Panc1 (cell line): ENCODE measurements at regions not wholly inside any gene's neighbourhood (a gene's known extent, or its start where the extent isn't known, plus 50 kb on each side); places are given as distances from the start of the nearest gene placed in this dataset.

ENCODE experiments used
- ATAC-seq: fragments of 200-7000 bp; cut with Tn5 transposase; 2 replicates; pipeline ENCODE4 v1.9.1; 2020; ENCODE audit warnings: mild to moderate bottlenecking, moderate library complexity
- BruUV-seq: library from RNA; stranded (reverse); fragments of 400-500 nt; replicated peaks from 2 replicates; lab custom pipeline; 2021; lab: Mats Ljungman, UMichigan
- CTCF ChIA-PET: fragments of 300-600 bp; sonication (Branson Sonifier 250); formaldehyde crosslinking; loops from one replicate; lab custom pipeline; 2022; ENCODE audit warnings: antibody characterized with exemption; lab: Charles Lee
- POLR2A ChIA-PET: fragments of 300-600 bp; sonication (Branson Sonifier 250); formaldehyde crosslinking; loops from one replicate; lab custom pipeline; 2022; ENCODE audit warnings: antibody characterized with exemption; lab: Charles Lee
- DNase-seq: peaks from one replicate; pipeline ENCODE4 v3.0.0-alpha.2; 2010; ENCODE audit warnings: low read depth, low spot score
- H3K27ac ChIP-seq: 2 replicates; pipeline ENCODE4 v1.5.1; 2011; ENCODE audit warnings: mild to moderate bottlenecking, low read length, inconsistent platforms
- H3K27me3 ChIP-seq: fragments of 200-500 bp; sonication (Bioruptor generic); 2 replicates; pipeline ENCODE4 v1.6.0; 2014; ENCODE audit warnings: low read length, inconsistent platforms; ENCODE audit not compliant: control insufficient read depth, insufficient read depth
- H3K36me3 ChIP-seq: fragments of 200-500 bp; sonication (Bioruptor generic); 2 replicates; pipeline ENCODE4 v1.5.1; 2014; ENCODE audit warnings: inconsistent platforms, mild to moderate bottlenecking, low read length, moderate library complexity; ENCODE audit not compliant: control insufficient read depth, insufficient read depth
- H3K4me1 ChIP-seq: 2 replicates; pipeline ENCODE4 v1.5.1; 2011; ENCODE audit warnings: inconsistent platforms, mild to moderate bottlenecking, low read length, moderate library complexity; ENCODE audit not compliant: control insufficient read depth, insufficient read depth
- H3K4me3 ChIP-seq, 2 experiments: 2 replicates each; pipeline ENCODE4 v1.5.1; 2011 to 2012; ENCODE audit warnings: low read depth in 2 of 2, low read length in 2 of 2, mild to moderate bottlenecking in 2 of 2, inconsistent platforms in 1 of 2, moderate library complexity in 1 of 2
- H3K9me3 ChIP-seq: fragments of 200-500 bp; sonication (Bioruptor generic); 2 replicates; pipeline ENCODE4 v1.5.1; 2014; ENCODE audit warnings: low read depth, mild to moderate bottlenecking, inconsistent platforms, low read length, moderate library complexity; ENCODE audit not compliant: control insufficient read depth, insufficient read depth
- CTCF ChIP-seq: fragments of 450-650 bp; IDR thresholded peaks from 2 replicates; pipeline ENCODE4 v1.5.1; 2017; ENCODE audit warnings: mild to moderate bottlenecking
- POLR2AphosphoS5 ChIP-seq: IDR thresholded peaks from 2 replicates; pipeline ENCODE4 v1.6.1; 2012; ENCODE audit warnings: mild to moderate bottlenecking, low read depth, low read length, moderate library complexity
- REST ChIP-seq, 2 experiments: IDR thresholded peaks; 2 replicates each; pipeline ENCODE4 v1.6.1; 2011 to 2012; ENCODE audit warnings: low read depth in 2 of 2, control low read depth in 1 of 2, low read length in 1 of 2, mild to moderate bottlenecking in 1 of 2, moderate library complexity in 1 of 2; ENCODE audit not compliant: insufficient read depth in 1 of 2
- SIN3A ChIP-seq: IDR thresholded peaks from 2 replicates; pipeline ENCODE4 v1.6.1; 2012; ENCODE audit warnings: low read depth, mild to moderate bottlenecking, low read length, moderate library complexity, borderline replicate concordance; ENCODE audit not compliant: insufficient read depth
- TCF7L2 ChIP-seq: IDR thresholded peaks from 2 replicates; pipeline ENCODE4 v1.6.1; 2011; ENCODE audit warnings: mild to moderate bottlenecking, low read depth, low read length, inconsistent platforms
- in situ Hi-C: cut with HindIII; loops from 2 replicates; pipeline ENCODE4 v1.10.0; 2016; ENCODE audit warnings: low sequenced_read_pairs, low pct_unique_long_range_greater_than_20kb
- intact Hi-C: fragments of 100-400 bp; cut with micrococcal nuclease; formaldehyde crosslinking; loops from one replicate; pipeline ENCODE4 v1.10.0; 2022; ENCODE audit not compliant: unreplicated experiment

GRCh38 chr2:18325118-18325517 is 235.3 kb downstream of the RDH14 start:
- ChIA-PET POLR2A (no interaction called here), CTCF (no interaction called here)
- DNase-seq: no peak
- intact Hi-C loops (no loop called here), in situ Hi-C loops (no loop called here)
- no peak overlapping the region for H3K4me3 ChIP-seq
- no TSS peak for BruUV-seq
- H3K27me3 ChIP-seq: no peaks in the 10 kb centered on the region
- ATAC-seq: no peak
- no peaks in the 10 kb centered on the region for H3K9me3 ChIP-seq
- no peaks in the 10 kb centered on the region for H3K36me3 ChIP-seq
- no peaks in the 10 kb centered on the region for H3K4me1 ChIP-seq
- TF ChIP-seq REST (IDR thresholded peaks at IDR 0.05; ENCODE audit: insufficient read depth in 1 of 2, low read depth in 2 of 2, low read length in 1 of 2): no peak
- no peak for TF ChIP-seq POLR2AphosphoS5
- no peak for TF ChIP-seq CTCF
- no peak for TF ChIP-seq SIN3A
- no peak for TF ChIP-seq TCF7L2
- H3K27ac ChIP-seq: no peak overlapping the region

GRCh38 chr2:18319987-18320386 is 240.5 kb downstream of the RDH14 start:
- intact Hi-C loops (no loop called here), in situ Hi-C loops (no loop called here)
- ChIA-PET CTCF (no interaction called here), POLR2A (no interaction called here)
- TF ChIP-seq REST (IDR thresholded peaks at IDR 0.05; ENCODE audit: insufficient read depth in 1 of 2, low read depth in 2 of 2, low read length in 1 of 2) (no peak), TCF7L2 (no peak), SIN3A (no peak), CTCF (no peak), POLR2AphosphoS5 (no peak)
- H3K27me3 ChIP-seq: no peaks in the 10 kb centered on the region
- no TSS peak for BruUV-seq
- no peak overlapping the region for H3K4me3 ChIP-seq
- DNase-seq: no peak
- no peak overlapping the region for H3K27ac ChIP-seq
- ATAC-seq: no peak
- no peaks in the 10 kb centered on the region for H3K4me1 ChIP-seq
- H3K36me3 ChIP-seq: no peaks in the 10 kb centered on the region
- no peaks in the 10 kb centered on the region for H3K9me3 ChIP-seq
